Brain microvascular endothelial cell (primary cell): ENCODE measurements at regions not wholly inside any gene's neighbourhood (a gene's known extent, or its start where the extent isn't known, plus 50 kb on each side); places are given as distances from the start of the nearest gene placed in this dataset.

Experiments used
- DNase-seq: peaks from one replicate; pipeline ENCODE4 v3.0.0-alpha.2; 2020
- H3K27ac ChIP-seq: fragments of 250-450 bp; sonication (Bioruptor Pico); 2 replicates; pipeline ENCODE4 v1.5.1; 2020; ENCODE audit warnings: mild to moderate bottlenecking, moderate library complexity
- H3K27me3 ChIP-seq: fragments of 250-450 bp; sonication (Bioruptor Pico); replicated peaks from 2 replicates; pipeline ENCODE4 v1.5.1; 2020; ENCODE audit warnings: mild to moderate bottlenecking
- H3K36me3 ChIP-seq: fragments of 250-450 bp; sonication (Bioruptor Pico); replicated peaks from 2 replicates; pipeline ENCODE4 v1.5.1; 2020; ENCODE audit warnings: mild to moderate bottlenecking
- H3K4me3 ChIP-seq: 2 replicates; pipeline ENCODE4 v1.5.1; 2011; ENCODE audit warnings: low read depth, mild to moderate bottlenecking, control low read depth, low read length, moderate library complexity
- in situ Hi-C: cut with HindIII; loops from 2 replicates; pipeline ENCODE4 v1.10.0; 2017; ENCODE audit warnings: low sequenced_read_pairs, low pct_ligation_motif_present
- TF ChIP-seq, protein P1 (sequence below): IDR thresholded peaks from 2 replicates; pipeline ENCODE4 v1.5.1; 2011; ENCODE audit warnings: low read depth, mild to moderate bottlenecking, moderate library complexity, low read length, control low read depth, inconsistent platforms; ENCODE audit errors: missing control alignments

DNA sequence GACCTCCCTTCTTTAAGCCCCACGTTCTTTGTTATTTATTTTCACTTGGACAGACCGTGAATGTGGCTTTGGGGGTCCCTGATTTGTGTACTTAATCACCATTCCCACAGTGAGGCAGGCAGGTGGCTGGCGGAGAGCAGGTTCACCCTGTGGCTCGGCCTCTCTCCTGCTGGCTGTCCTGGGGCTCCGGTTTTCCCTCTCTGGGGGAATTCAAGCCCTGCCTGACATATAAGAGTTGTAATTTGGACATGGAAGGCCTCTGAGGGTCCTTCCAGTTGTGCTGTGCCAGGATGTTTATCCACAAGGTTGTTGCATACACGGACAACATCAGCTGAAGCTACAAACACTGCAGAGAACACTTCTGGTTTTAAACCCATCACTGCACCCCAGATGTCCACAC lies 824.5 kb downstream of the TBC1D22A start:
- in situ Hi-C loops = no loop called here
- TF ChIP-seq, protein P1, sequence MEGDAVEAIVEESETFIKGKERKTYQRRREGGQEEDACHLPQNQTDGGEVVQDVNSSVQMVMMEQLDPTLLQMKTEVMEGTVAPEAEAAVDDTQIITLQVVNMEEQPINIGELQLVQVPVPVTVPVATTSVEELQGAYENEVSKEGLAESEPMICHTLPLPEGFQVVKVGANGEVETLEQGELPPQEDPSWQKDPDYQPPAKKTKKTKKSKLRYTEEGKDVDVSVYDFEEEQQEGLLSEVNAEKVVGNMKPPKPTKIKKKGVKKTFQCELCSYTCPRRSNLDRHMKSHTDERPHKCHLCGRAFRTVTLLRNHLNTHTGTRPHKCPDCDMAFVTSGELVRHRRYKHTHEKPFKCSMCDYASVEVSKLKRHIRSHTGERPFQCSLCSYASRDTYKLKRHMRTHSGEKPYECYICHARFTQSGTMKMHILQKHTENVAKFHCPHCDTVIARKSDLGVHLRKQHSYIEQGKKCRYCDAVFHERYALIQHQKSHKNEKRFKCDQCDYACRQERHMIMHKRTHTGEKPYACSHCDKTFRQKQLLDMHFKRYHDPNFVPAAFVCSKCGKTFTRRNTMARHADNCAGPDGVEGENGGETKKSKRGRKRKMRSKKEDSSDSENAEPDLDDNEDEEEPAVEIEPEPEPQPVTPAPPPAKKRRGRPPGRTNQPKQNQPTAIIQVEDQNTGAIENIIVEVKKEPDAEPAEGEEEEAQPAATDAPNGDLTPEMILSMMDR = no peak
- no peaks in the 10 kb centered on the region for H3K27me3 ChIP-seq

DNA sequence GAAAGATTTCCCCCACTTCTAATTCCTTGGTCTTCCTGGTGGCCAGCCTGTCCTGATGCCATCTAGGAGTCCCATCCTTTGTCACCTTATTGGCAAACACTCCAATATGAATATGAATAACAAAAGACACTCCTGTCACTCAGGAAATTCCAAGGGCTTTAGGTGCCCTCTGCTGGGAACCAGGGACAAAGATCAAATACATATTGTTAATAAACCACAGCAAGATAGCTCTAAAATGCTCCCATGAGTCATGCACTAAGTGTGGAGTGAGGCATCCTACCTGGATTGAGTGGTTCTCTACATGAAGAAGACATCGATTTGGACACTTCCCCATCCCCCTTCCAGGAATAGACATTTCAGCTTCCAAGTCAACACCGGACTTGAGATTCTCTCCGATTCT lies 823.6 kb downstream of the TBC1D22A start:
- no peaks in the 10 kb centered on the region for H3K27me3 ChIP-seq
- no peak for DNase-seq
- H3K27ac ChIP-seq = no peak overlapping the region
- H3K4me3 ChIP-seq = no peak overlapping the region
- TF ChIP-seq, protein P1 = no peak
- H3K36me3 ChIP-seq = no peaks in the 10 kb centered on the region
- in situ Hi-C loops = no loop called here

More for the DNA sequence above, 824.5 kb downstream of the TBC1D22A start:
- Histone ChIP-seq H3K4me3 (no peak overlapping the region), H3K36me3 (no peaks in the 10 kb centered on the region), H3K27ac (no peak overlapping the region)
- DNase-seq = no peak

DNA sequence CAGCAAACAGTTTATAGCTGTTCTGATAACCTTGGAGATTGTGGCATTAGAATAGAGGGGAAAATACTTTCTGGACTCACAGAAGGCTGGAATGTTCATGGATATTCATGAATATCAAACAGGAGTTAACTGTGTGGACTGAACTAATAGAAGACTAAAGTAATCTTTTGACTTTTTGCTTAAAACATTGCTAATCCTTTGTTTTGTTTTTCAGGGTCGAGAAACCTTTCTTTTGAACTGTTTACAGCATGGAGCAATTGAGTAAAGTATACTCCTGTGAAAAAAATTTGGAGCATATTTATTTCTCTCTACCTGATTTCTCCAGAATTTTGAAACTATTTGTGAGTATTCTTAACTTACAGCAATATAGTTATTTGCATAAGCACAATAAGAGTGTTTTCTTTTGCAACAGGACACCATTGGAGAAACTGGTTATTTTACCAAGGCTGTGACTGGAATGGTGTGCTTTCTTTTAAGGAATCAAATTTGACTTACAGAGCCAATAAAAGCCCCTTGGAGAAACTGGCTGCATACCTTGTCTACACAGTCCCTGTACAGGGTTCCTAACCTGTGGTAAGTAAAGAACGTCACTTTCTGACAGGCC lies 821.6 kb downstream of the TBC1D22A start:
- no peak overlapping the region for H3K4me3 ChIP-seq
- DNase-seq = no peak
- H3K27ac ChIP-seq = no peak overlapping the region
- H3K36me3 ChIP-seq = no peaks in the 10 kb centered on the region
- in situ Hi-C loops = no loop called here
- no peaks in the 10 kb centered on the region for H3K27me3 ChIP-seq
- TF ChIP-seq, protein P1 = no peak

DNA sequence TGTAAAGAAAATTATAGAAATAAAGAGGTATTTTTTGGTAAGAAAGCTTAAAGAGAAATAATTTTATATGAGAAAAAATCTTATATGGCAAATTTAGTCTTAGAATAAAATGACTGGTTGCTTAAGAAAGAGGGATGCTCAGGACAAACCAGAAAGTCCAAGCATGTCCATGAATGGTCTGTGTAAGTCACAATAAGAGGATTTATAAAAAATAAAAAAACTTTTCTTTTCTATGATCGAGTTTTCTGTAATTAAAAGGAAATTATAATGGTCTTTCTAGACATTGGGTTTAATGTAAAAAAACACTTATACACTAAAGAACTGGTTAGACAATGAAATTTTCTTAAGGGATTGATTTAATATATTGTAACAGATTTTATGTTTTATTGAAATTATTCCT lies 819.6 kb downstream of the TBC1D22A start:
- Histone ChIP-seq H3K36me3 (no peaks in the 10 kb centered on the region), H3K27ac (no peak overlapping the region), H3K27me3 (no peaks in the 10 kb centered on the region), H3K4me3 (no peak overlapping the region)
- no peak for DNase-seq
- in situ Hi-C loops = no loop called here
- TF ChIP-seq, protein P1 = no peak

DNA sequence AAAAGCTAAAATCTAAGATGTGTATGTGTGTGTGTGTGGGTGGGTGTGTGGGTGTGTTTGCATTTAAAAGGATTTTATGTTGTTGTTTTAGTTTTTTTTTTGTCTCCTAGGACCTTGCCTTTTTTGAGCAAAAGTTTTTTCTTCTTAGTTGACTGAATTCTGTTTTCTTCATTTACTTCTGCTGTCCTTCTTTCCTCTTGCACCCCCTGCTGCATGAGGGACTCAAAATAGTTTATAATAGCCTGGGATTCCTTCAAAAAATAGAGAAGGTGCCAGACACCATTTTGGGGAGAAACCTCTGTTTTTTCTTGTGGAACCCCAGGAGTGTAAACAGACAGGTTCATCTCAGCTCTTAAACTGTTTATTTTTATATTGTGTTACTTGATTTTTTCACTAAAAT lies 817.7 kb downstream of the TBC1D22A start:
- TF ChIP-seq, protein P1 = no peak
- no peaks in the 10 kb centered on the region for H3K36me3 ChIP-seq
- in situ Hi-C loops = no loop called here
- no peak for DNase-seq
- no peak overlapping the region for H3K27ac ChIP-seq
- no peak overlapping the region for H3K4me3 ChIP-seq
- no peaks in the 10 kb centered on the region for H3K27me3 ChIP-seq

DNA sequence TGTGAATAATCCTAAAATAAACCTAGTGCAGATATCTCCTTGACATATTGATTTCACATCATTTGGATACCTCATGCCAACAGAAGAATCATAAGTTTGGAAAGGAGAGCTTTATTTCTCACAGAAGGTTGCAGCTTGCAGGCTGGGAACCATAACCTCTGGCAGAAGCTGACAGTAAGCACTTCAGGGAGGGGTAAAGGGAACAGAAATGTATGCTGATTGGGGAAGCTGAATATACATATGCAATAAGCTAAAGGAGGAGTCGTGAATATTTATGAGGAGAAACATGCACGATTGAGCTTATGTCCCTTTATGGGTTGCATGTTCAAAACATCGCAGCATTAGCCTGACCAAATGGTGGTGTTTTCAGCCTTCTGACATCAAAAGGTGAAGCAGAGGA lies 814.5 kb downstream of the TBC1D22A start:
- H3K27me3 ChIP-seq = no peaks in the 10 kb centered on the region
- H3K4me3 ChIP-seq = no peak overlapping the region
- H3K36me3 ChIP-seq = no peaks in the 10 kb centered on the region
- in situ Hi-C loops = no loop called here
- TF ChIP-seq, protein P1 = no peak
- DNase-seq = no peak
- H3K27ac ChIP-seq = no peak overlapping the region
